ENCODE measurements at regions not wholly inside any gene's neighbourhood (a gene's known extent, or its start where the extent isn't known, plus 50 kb on each side); places are given as distances from the start of the nearest gene placed in this dataset.

DNA sequence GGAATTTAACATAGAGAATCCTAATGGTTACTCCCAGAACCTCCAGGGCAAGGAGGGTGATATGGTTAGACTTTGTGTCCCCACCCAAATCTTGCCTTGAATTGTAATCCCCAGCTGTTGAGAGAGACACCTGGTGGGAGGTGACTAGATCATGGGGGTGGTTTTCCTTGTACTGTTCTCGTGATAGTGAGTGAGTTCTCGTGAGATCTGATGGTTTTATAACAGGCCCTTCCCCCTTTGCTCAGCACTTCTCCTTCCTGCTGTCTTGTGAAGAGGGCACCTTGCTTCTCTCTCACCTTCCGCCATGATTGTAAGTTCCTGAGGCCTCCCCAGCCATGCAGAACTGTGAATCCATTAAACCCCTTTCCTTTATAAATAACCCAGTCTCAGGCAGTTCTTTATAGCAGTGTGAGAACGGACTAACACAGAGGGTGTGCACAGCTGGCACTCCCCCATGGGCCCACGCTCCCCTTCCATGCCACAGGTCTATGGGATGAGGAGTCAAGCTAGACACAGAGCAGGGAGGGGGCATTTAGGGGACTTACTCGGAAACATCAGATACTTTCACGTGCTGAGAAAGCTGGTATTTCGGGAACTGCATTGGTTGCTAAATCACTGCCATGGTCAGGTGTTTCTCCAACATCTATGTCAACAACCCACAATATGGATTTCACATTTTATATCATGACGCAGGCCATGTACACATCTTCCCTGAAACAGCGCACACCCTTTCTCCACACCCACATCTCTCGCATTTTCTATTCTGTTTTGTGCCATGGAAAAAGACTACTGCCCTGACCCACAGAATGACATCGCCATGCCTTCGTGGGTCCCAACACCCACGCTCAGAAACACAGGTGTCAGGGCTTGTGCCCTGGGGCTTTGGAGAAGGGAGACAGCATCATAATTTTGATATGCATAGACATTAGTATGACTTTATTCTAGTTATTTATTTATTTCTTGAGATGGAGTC is 199.1 kb upstream of the GSE1 start:
- H3K36me3 ChIP-seq (ENCODE audit: control insufficient read depth, insufficient read depth, low read length) = no peaks in the 10 kb centered on the region
- no peaks in the 10 kb centered on the region for H3K79me2 ChIP-seq (ENCODE audit: control insufficient read depth, insufficient read depth, low read length)
- no peak overlapping the region for H3K4me2 ChIP-seq (ENCODE audit: low read length)
- no peak overlapping the region for H4K5ac ChIP-seq (ENCODE audit: low read length)
- no peak overlapping the region for H3K4me3 ChIP-seq (ENCODE audit: low read length)
- no peak overlapping the region for H2AK5ac ChIP-seq (ENCODE audit: low read length)
- no peaks in the 10 kb centered on the region for H3K4me1 ChIP-seq (ENCODE audit: control insufficient read depth, low read depth, low read length)
- no peak overlapping the region for H3K9ac ChIP-seq (ENCODE audit: low read length)
- no peak overlapping the region for H3K18ac ChIP-seq (ENCODE audit: low read length)
- H3K56ac ChIP-seq (ENCODE audit: low read length) = no peak overlapping the region
- H3K27me3 ChIP-seq (ENCODE audit: insufficient read depth, low read length, poor library complexity) = no peaks in the 10 kb centered on the region
- no peak overlapping the region for H2BK120ac ChIP-seq (ENCODE audit: low read depth, low read length)
- H3K27ac ChIP-seq (ENCODE audit: low read depth, low read length) = no peak overlapping the region
- WGBS (ENCODE audit: extremely low coverage, insufficient coverage, low lambda C conversion rate) = no CpG with 5 or more reads among the region's 14 CpGs
- no peak overlapping the region for H2BK5ac ChIP-seq (ENCODE audit: low read length)
- H3K79me1 ChIP-seq (ENCODE audit: low read length) = no peaks in the 10 kb centered on the region
- H3K4ac ChIP-seq (ENCODE audit: low read depth, low read length) = no peak overlapping the region
- no peak overlapping the region for H3K23ac ChIP-seq (ENCODE audit: low read length)
- DNase-seq = no peak
- H2BK15ac ChIP-seq (replicated peaks; ENCODE audit: low read depth) = no peak overlapping the region
- no peak overlapping the region for H4K8ac ChIP-seq (ENCODE audit: low read depth, low read length)

DNA sequence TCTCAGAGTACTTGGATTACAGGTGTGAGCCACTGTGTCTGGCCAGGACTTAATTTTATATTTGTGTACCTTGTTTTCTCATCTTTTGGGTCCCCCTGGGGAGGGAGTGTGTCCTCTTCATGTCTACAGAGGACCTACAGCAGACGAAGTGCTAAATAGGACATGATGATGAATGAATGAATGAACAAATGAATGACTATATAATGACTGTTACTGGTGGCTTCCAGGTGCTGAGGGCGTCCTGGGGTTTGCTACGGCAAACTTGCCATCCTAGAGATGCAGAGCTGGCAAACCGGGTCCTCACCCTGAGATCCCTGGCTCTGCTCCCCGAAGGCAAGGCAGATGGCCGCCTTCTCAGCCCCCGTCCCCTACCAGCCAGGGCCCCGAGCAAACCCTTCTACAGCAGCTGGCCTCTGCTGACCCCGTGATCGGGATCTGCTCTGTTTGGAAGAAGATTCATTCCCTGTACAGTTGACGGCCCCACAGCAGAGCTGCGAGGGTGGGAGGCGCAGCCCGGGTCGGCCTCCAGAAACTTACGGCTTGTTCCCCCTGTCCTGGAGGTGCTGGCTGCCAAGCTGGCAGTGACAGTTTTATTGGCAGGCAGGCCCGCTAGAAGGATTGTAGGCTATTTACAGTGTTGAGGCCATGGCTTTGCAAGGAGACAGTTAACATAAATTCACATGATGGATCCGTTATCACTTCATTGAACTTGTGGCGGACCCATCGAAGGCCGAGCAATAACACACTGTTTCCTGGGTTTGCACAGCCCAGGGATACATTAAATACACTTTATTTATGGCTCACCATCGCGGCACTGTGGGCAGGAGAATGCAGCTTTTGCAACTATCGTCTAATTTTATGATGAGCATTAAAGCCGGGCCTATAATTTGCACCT is 197.7 kb upstream of the GSE1 start:
- H3K9ac ChIP-seq (ENCODE audit: low read length) = no peak overlapping the region

DNA sequence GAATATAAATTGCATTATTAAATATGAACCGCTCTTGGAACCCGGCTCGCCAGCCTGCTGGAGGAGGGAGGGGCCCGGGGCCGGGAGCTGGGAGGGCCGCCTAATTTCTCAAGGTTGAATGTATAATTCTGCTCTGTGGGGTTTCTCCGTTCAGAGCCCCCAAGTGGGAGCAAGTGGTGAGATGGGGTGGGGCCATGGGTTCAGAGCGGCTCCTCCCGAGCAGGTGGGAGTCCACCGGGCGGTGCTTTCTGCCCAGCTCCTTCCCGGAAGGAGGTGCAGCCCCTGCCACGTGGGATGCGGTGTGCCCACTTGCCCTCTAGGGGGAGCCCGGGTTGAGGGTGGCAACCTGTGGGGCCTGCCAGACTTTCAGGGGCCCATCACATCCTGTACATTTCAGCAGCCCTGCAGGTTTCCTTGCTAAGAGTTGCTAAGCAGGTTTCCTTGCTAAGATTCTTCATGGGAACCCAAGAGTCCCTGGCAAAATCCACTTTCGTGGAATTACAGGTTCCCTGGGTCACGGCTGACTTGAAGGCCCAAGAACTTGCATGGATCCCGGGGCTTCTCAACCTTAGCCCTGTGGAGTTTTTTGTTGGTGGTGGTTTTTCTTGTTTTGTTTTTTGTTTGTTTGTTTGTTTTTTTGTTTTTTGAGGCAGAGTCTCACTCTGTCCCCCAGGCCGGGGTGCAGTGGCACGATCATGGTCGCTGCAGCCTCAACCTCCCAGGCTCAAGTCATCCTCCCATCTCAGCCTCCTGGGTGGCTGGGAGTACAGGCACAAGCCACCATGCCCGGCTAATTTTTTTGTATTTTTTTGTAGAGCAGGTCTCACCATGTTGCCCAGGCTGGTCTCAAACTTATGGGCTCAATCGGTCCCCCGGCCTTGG is 196.7 kb upstream of the GSE1 start:
- no CpG with 5 or more reads among the region's 24 CpGs for WGBS (ENCODE audit: extremely low coverage, insufficient coverage, low lambda C conversion rate)
- Histone ChIP-seq H3K4ac (ENCODE audit: low read depth, low read length) (no peak overlapping the region), H2BK15ac (replicated peaks; ENCODE audit: low read depth) (no peak overlapping the region), H3K4me3 (ENCODE audit: low read length) (no peak overlapping the region), H3K36me3 (ENCODE audit: control insufficient read depth, insufficient read depth, low read length) (no peaks in the 10 kb centered on the region), H3K79me1 (ENCODE audit: low read length) (no peaks in the 10 kb centered on the region), H3K56ac (ENCODE audit: low read length) (no peak overlapping the region), H4K5ac (ENCODE audit: low read length) (no peak overlapping the region), H2BK5ac (ENCODE audit: low read length) (no peak overlapping the region), H3K23ac (ENCODE audit: low read length) (no peak overlapping the region), H3K79me2 (ENCODE audit: control insufficient read depth, insufficient read depth, low read length) (no peaks in the 10 kb centered on the region), H3K27me3 (ENCODE audit: insufficient read depth, low read length, poor library complexity) (no peaks in the 10 kb centered on the region), H3K18ac (ENCODE audit: low read length) (no peak overlapping the region), H3K4me2 (ENCODE audit: low read length) (no peak overlapping the region), H2BK120ac (ENCODE audit: low read depth, low read length) (no peak overlapping the region), H3K9ac (ENCODE audit: low read length) (no peak overlapping the region), H3K27ac (ENCODE audit: low read depth, low read length) (no peak overlapping the region), H3K4me1 (ENCODE audit: control insufficient read depth, low read depth, low read length) (no peaks in the 10 kb centered on the region), H4K8ac (ENCODE audit: low read depth, low read length) (no peak overlapping the region), H2AK5ac (ENCODE audit: low read length) (no peak overlapping the region)
- peak; percentile 78 for DNase-seq

More for the DNA sequence above, 197.7 kb upstream of the GSE1 start:
- Histone ChIP-seq H3K56ac (ENCODE audit: low read length) (no peak overlapping the region), H3K79me2 (ENCODE audit: control insufficient read depth, insufficient read depth, low read length) (no peaks in the 10 kb centered on the region), H3K23ac (ENCODE audit: low read length) (no peak overlapping the region), H3K79me1 (ENCODE audit: low read length) (no peaks in the 10 kb centered on the region), H4K8ac (ENCODE audit: low read depth, low read length) (no peak overlapping the region), H2BK120ac (ENCODE audit: low read depth, low read length) (no peak overlapping the region), H2BK15ac (replicated peaks; ENCODE audit: low read depth) (no peak overlapping the region), H3K27me3 (ENCODE audit: insufficient read depth, low read length, poor library complexity) (no peaks in the 10 kb centered on the region), H2BK5ac (ENCODE audit: low read length) (no peak overlapping the region), H3K27ac (ENCODE audit: low read depth, low read length) (no peak overlapping the region), H3K36me3 (ENCODE audit: control insufficient read depth, insufficient read depth, low read length) (no peaks in the 10 kb centered on the region), H4K5ac (ENCODE audit: low read length) (no peak overlapping the region), H3K4me1 (ENCODE audit: control insufficient read depth, low read depth, low read length) (no peaks in the 10 kb centered on the region), H2AK5ac (ENCODE audit: low read length) (no peak overlapping the region), H3K18ac (ENCODE audit: low read length) (no peak overlapping the region), H3K4me3 (ENCODE audit: low read length) (no peak overlapping the region), H3K4me2 (ENCODE audit: low read length) (no peak overlapping the region), H3K4ac (ENCODE audit: low read depth, low read length) (no peak overlapping the region)
- WGBS (ENCODE audit: extremely low coverage, insufficient coverage, low lambda C conversion rate) = no CpG with 5 or more reads among the region's 25 CpGs
- no peak for DNase-seq

DNA sequence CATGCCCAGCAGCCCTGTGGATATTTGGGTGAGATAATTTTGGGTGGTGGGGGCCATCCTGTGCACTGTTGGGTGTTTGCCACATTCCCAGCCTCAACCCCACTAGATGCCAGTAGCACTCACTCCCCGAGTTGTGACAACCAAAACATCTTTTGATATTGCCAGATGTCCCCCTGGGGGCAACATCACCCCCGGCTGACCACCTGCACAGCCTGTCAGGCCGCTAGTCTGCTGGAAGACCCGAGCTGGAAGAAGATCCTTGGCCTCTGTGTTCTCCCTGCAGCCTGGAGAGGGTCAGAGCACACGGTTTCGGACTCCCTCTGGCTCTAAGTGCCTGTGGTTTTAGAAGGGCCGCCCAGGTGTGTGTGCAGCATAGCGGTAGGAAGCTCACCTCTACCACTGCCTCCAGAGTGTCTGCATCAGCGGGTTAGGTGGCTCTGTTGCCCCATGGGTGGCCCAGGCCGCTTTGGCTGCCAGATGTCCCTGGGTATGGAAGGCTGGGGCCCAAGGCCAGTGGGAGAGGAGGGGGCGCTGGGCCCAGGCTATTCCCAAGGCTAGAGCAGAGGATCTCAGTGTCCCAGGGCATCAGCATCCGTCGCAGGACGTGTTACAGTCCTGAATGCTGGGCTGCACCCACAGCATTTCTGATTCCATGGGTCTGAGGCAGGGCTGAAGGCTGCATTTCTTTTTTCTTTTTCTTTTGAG is 195.8 kb upstream of the GSE1 start:
- Histone ChIP-seq H3K23ac (ENCODE audit: low read length) (no peak overlapping the region), H3K79me2 (ENCODE audit: control insufficient read depth, insufficient read depth, low read length) (no peaks in the 10 kb centered on the region), H3K56ac (ENCODE audit: low read length) (no peak overlapping the region), H3K4me1 (ENCODE audit: control insufficient read depth, low read depth, low read length) (no peaks in the 10 kb centered on the region), H3K9ac (ENCODE audit: low read length) (no peak overlapping the region), H3K4ac (ENCODE audit: low read depth, low read length) (no peak overlapping the region), H3K27me3 (ENCODE audit: insufficient read depth, low read length, poor library complexity) (no peaks in the 10 kb centered on the region), H3K18ac (ENCODE audit: low read length) (no peak overlapping the region), H3K27ac (ENCODE audit: low read depth, low read length) (no peak overlapping the region), H4K5ac (ENCODE audit: low read length) (no peak overlapping the region), H2BK5ac (ENCODE audit: low read length) (no peak overlapping the region), H3K4me3 (ENCODE audit: low read length) (no peak overlapping the region), H3K79me1 (ENCODE audit: low read length) (no peaks in the 10 kb centered on the region), H3K4me2 (ENCODE audit: low read length) (no peak overlapping the region), H3K36me3 (ENCODE audit: control insufficient read depth, insufficient read depth, low read length) (no peaks in the 10 kb centered on the region), H2BK120ac (ENCODE audit: low read depth, low read length) (no peak overlapping the region), H2BK15ac (replicated peaks; ENCODE audit: low read depth) (no peak overlapping the region), H2AK5ac (ENCODE audit: low read length) (no peak overlapping the region), H4K8ac (ENCODE audit: low read depth, low read length) (no peak overlapping the region)
- WGBS (ENCODE audit: extremely low coverage, insufficient coverage, low lambda C conversion rate) = no CpG with 5 or more reads among the region's 14 CpGs
- DNase-seq = no peak

DNA sequence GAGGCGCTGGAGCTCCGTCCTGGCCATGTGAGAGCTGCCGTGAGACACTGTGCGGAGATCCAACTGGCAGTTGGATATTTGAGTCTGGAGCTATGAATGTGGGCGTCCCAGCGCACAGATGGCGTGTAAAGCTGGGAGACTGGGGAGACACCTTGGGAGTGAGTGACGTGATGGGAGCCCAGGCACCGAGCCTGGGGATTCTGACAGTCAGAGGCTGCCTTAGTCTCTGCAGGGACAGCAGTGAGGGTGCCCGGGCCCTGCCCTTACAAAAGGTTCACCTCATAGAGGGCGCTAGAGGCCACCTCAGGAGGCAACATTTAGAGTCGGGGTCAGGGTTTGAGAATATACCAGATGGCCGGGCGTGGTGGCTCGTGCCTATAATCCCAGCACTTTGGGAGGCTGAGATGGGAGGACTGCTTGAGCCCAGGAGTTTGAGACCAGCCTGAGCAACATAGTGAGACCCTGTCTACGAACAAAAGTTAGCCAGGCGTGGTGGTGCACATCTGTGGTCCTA is 194.1 kb upstream of the GSE1 start:
- Histone ChIP-seq H3K27me3 (ENCODE audit: insufficient read depth, low read length, poor library complexity) (no peaks in the 10 kb centered on the region), H3K4me2 (ENCODE audit: low read length) (no peak overlapping the region), H3K27ac (ENCODE audit: low read depth, low read length) (no peak overlapping the region), H2BK15ac (replicated peaks; ENCODE audit: low read depth) (no peak overlapping the region), H3K23ac (ENCODE audit: low read length) (no peak overlapping the region), H3K4me1 (ENCODE audit: control insufficient read depth, low read depth, low read length) (no peaks in the 10 kb centered on the region), H4K5ac (ENCODE audit: low read length) (no peak overlapping the region), H2BK5ac (ENCODE audit: low read length) (no peak overlapping the region), H4K8ac (ENCODE audit: low read depth, low read length) (no peak overlapping the region), H3K4ac (ENCODE audit: low read depth, low read length) (no peak overlapping the region), H3K79me2 (ENCODE audit: control insufficient read depth, insufficient read depth, low read length) (no peaks in the 10 kb centered on the region), H3K9ac (ENCODE audit: low read length) (no peak overlapping the region), H2BK120ac (ENCODE audit: low read depth, low read length) (no peak overlapping the region), H3K18ac (ENCODE audit: low read length) (no peak overlapping the region), H3K79me1 (ENCODE audit: low read length) (no peaks in the 10 kb centered on the region), H2AK5ac (ENCODE audit: low read length) (no peak overlapping the region), H3K56ac (ENCODE audit: low read length) (peak overlapping the region; percentile 5), H3K4me3 (ENCODE audit: low read length) (no peak overlapping the region), H3K36me3 (ENCODE audit: control insufficient read depth, insufficient read depth, low read length) (no peaks in the 10 kb centered on the region)
- no peak for DNase-seq
- no CpG with 5 or more reads among the region's 17 CpGs for WGBS (ENCODE audit: extremely low coverage, insufficient coverage, low lambda C conversion rate)

All from mesendoderm (in vitro differentiated cells).